KMS-11 (cell line): ENCODE measurements at regions not wholly inside any gene's neighbourhood (a gene's known extent, or its start where the extent isn't known, plus 50 kb on each side); places are given as distances from the start of the nearest gene placed in this dataset.
"Not testable (repeated sequence)": the region's sequence is repeated elsewhere in the genome, so short reads cannot be mapped to it uniquely, and the experiment has no call there.

Experiments used
- H2AFZ ChIP-seq: fragments of 200-600 bp; sonication (generic); 2 replicates; pipeline ENCODE4 v1.6.1; 2016; ENCODE audit warnings: antibody characterized with exemption, mixed run types, low read depth
- H3K27ac ChIP-seq: fragments of 200-600 bp; sonication (generic); 2 replicates; pipeline ENCODE4 v1.6.1; 2016; ENCODE audit warnings: mild to moderate bottlenecking, mixed run types
- H3K27me3 ChIP-seq: fragments of 200-600 bp; sonication (generic); 2 replicates; pipeline ENCODE4 v1.6.1; 2017; ENCODE audit warnings: mild to moderate bottlenecking, low read depth, mixed run types, moderate library complexity; ENCODE audit not compliant: insufficient read depth
- H3K36me3 ChIP-seq: fragments of 200-600 bp; sonication (generic); 2 replicates; pipeline ENCODE4 v1.6.1; 2017; ENCODE audit warnings: mild to moderate bottlenecking, mixed run types; ENCODE audit not compliant: insufficient read depth
- H3K4me1 ChIP-seq: fragments of 200-600 bp; sonication (generic); 2 replicates; pipeline ENCODE4 v1.6.1; 2016; ENCODE audit warnings: mild to moderate bottlenecking, low read depth, mixed run types; ENCODE audit not compliant: poor library complexity, severe bottlenecking
- H3K4me2 ChIP-seq: fragments of 200-600 bp; sonication (generic); 2 replicates; pipeline ENCODE4 v1.7.0; 2016; ENCODE audit warnings: mild to moderate bottlenecking, mixed run types
- H3K4me3 ChIP-seq: fragments of 200-600 bp; sonication (generic); IDR thresholded peaks from 2 replicates; pipeline ENCODE4 v1.6.1; 2017; ENCODE audit warnings: low read depth, low read length, mixed read lengths; ENCODE audit not compliant: insufficient read depth
- H3K79me2 ChIP-seq: fragments of 200-600 bp; sonication (generic); 2 replicates; pipeline ENCODE4 v1.6.1; 2016; ENCODE audit warnings: low read depth, mixed run types; ENCODE audit not compliant: insufficient read depth
- H3K9ac ChIP-seq: fragments of 200-600 bp; sonication (generic); 2 replicates; pipeline ENCODE4 v1.6.1; 2016; ENCODE audit warnings: mild to moderate bottlenecking, mixed run types
- H4K20me1 ChIP-seq: fragments of 200-600 bp; sonication (generic); 2 replicates; pipeline ENCODE4 v1.6.1; 2016; ENCODE audit warnings: mild to moderate bottlenecking, mixed run types; ENCODE audit not compliant: insufficient read depth
- TF ChIP-seq, protein P1 (sequence below): fragments of 200-600 bp; sonication (generic); conservative IDR thresholded peaks from 2 replicates; pipeline ENCODE4 v1.6.1; 2017; ENCODE audit warnings: low read depth, mild to moderate bottlenecking, antibody characterized with exemption, low read length, moderate library complexity, mixed read lengths

DNA sequence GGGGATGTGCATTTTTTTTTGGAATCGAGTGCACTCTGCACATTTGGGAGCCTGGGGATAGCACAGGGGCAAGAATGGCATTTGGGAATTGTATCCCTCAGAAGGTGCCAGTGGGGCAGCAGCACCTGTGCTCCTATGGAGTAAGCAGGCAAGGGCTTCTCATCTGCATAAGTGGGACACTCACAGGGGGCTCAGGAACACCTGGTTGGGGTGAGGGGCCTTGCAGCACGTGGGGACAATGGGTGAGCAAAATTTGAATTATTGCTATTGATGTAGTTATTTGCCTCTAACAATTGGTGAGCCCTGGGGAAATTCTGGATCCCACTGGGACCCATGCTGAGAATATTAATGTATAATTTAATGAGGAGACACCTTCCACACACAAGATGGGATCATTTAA lies 274.2 kb downstream of the TTC6 start:
- Histone ChIP-seq H3K4me1 (peaks cover 9% of the 10 kb centered on the region), H3K36me3 (no peaks in the 10 kb centered on the region), H3K27ac (no peak overlapping the region), H3K4me2 (no peak overlapping the region), H2AFZ (no peak overlapping the region), H4K20me1 (no peaks in the 10 kb centered on the region), H3K4me3 (no peak overlapping the region), H3K27me3 (no peaks in the 10 kb centered on the region), H3K9ac (no peak overlapping the region), H3K79me2 (no peaks in the 10 kb centered on the region)
- TF ChIP-seq, protein P1, sequence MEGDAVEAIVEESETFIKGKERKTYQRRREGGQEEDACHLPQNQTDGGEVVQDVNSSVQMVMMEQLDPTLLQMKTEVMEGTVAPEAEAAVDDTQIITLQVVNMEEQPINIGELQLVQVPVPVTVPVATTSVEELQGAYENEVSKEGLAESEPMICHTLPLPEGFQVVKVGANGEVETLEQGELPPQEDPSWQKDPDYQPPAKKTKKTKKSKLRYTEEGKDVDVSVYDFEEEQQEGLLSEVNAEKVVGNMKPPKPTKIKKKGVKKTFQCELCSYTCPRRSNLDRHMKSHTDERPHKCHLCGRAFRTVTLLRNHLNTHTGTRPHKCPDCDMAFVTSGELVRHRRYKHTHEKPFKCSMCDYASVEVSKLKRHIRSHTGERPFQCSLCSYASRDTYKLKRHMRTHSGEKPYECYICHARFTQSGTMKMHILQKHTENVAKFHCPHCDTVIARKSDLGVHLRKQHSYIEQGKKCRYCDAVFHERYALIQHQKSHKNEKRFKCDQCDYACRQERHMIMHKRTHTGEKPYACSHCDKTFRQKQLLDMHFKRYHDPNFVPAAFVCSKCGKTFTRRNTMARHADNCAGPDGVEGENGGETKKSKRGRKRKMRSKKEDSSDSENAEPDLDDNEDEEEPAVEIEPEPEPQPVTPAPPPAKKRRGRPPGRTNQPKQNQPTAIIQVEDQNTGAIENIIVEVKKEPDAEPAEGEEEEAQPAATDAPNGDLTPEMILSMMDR, result no peak

DNA sequence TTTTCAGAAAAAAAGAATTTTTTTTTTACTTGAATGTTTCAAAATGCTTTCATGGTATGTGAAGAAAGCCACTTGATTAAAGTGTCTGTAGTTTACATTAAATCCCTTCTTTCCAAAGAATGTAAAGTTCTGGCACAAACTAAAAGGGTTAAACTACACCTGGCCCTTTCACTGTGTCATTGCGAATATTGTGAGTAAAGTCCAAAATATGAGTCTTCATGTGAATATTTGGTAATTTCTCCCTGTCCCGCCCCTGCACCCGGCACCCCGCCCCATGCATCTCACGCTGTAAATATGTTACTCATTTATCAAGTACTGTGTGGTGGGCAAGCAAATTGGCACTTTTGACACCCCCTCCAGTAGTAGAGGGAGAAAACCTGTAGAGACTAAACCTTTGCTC lies 274.7 kb downstream of the TTC6 start:
- Histone ChIP-seq H3K9ac (no peak overlapping the region), H3K27ac (no peak overlapping the region), H3K79me2 (no peaks in the 10 kb centered on the region), H3K27me3 (no peaks in the 10 kb centered on the region), H3K4me2 (no peak overlapping the region), H4K20me1 (no peaks in the 10 kb centered on the region), H2AFZ (no peak overlapping the region), H3K4me3 (no peak overlapping the region), H3K4me1 (peaks cover 9% of the 10 kb centered on the region), H3K36me3 (no peaks in the 10 kb centered on the region)
- TF ChIP-seq, protein P1, result no peak

DNA sequence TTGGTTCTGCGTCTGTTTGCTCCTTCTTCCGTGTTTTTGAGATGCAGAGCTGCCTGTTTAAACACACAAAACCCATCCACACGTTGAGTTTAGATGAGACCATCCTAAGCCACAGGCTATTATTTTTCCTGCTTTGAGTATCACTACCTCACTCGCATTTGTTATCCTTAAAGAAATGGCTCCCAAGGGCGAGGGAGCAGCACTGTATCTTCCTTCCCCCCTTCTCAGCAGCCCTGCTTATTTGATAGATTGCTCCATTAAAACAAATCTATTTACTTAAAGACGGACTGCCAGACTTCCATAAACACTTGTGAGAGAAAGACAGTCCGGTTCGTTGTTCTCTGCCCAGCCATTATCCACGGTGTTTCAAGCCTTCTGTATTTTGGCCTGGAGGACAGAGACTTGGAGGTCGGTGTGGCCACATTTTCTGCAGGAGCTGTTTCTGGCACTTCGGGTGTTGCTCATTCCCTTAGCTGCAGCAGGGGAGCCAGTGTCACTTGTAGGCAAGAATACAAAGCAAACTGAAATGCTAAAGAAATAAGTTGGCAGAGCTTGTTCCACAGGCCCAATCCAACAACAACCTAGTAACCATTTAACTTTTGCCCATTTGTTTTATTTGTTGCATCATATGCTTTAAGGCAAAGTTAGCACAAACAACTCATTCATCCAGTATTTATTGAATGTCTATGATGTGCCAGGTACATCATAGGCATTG lies 275.4 kb downstream of the TTC6 start:
- TF ChIP-seq, protein P1, result no peak
- Histone ChIP-seq H3K27ac (no peak overlapping the region), H3K36me3 (no peaks in the 10 kb centered on the region), H4K20me1 (no peaks in the 10 kb centered on the region), H3K79me2 (no peaks in the 10 kb centered on the region), H2AFZ (no peak overlapping the region), H3K4me3 (no peak overlapping the region), H3K4me1 (peaks cover 6% of the 10 kb centered on the region), H3K4me2 (no peak overlapping the region), H3K9ac (no peak overlapping the region), H3K27me3 (no peaks in the 10 kb centered on the region)

DNA sequence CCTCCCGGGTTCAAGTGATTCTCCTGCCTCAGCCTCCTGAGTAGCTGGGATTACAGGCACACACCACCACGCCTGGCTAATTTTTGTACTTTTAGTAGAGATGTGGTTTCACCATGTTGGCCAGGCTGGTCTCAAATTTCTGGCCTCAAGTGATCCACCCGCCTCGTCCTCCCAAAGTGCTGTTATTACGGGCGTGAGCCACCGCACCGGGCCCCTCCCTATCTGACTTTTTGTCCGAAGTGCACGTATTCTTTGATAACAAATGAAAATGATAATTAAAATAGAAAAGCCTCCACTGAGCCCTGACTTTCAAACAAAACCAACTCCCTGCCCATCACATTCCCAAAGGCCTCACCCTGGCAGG lies 278.6 kb downstream of the TTC6 start:
- not testable (repeated sequence) for H3K9ac ChIP-seq, H3K27ac ChIP-seq, H3K36me3 ChIP-seq, H3K4me1 ChIP-seq, H4K20me1 ChIP-seq, H3K79me2 ChIP-seq, H3K27me3 ChIP-seq, H3K4me3 ChIP-seq, H2AFZ ChIP-seq, H3K4me2 ChIP-seq

DNA sequence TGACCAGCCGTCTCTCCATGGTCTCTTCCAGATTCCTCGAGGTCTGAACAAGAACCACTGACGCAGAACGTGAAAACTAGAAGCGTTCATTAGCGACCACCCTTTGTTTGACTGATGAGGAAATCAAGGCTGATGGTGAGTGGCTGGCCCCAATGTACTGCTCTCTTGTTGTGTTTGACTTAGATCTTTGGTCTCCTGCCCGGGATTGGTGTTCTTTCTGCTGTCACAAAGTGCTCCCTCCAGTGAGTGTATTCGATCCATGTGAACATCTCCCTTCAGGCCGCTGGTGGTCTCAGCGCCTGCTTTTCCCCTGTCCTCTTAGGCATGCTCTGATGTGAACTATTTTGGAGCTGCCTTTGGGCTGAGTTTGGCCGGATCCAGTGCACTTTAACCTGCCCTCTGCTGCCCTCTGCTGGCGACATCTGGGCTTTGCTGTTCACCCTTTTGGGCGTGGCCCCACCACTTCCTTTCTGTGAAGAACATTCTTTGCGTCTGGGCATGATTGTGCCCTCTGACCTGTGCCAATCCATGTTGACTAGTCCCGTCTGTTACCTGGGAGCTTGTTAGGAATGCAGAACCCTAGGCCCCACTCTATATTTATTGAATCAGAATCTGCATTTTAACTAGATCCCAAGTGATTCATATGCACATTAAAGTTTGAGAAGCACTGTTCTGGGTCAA lies 279.1 kb downstream of the TTC6 start:
- H3K27me3 ChIP-seq, result no peaks in the 10 kb centered on the region
- peak overlapping the region; percentile 59 for H2AFZ ChIP-seq
- no peak overlapping the region for H3K4me2 ChIP-seq
- no peaks in the 10 kb centered on the region for H3K4me1 ChIP-seq
- no peaks in the 10 kb centered on the region for H3K36me3 ChIP-seq
- H3K4me3 ChIP-seq, result no peak overlapping the region
- H4K20me1 ChIP-seq, result no peaks in the 10 kb centered on the region
- TF ChIP-seq, protein P1, result peak; percentile 75
- H3K9ac ChIP-seq, result no peak overlapping the region
- H3K79me2 ChIP-seq, result no peaks in the 10 kb centered on the region
- H3K27ac ChIP-seq, result no peak overlapping the region
